HG03135 (cell line): ENCODE measurements at regions not wholly inside any gene's neighbourhood (a gene's known extent, or its start where the extent isn't known, plus 50 kb on each side); places are given as distances from the start of the nearest gene placed in this dataset.
"Not testable (repeated sequence)": the region's sequence is repeated elsewhere in the genome, so short reads cannot be mapped to it uniquely, and the experiment has no call there.

Source experiments
- ATAC-seq: cut with Tn5 transposase; IDR thresholded peaks from one replicate; pipeline ENCODE4 v1.9.1; 2021; ENCODE audit warnings: mild to moderate bottlenecking, moderate library complexity; ENCODE audit not compliant: unreplicated experiment

- not testable (repeated sequence) for ATAC-seq
These were observed 843.8 kb upstream of the ANO3 start for GRCh38 chr11:25488176-25488575.

- not testable (repeated sequence) for ATAC-seq
These were observed 830.5 kb upstream of the ANO3 start for GRCh38 chr11:25501426-25501825.

GRCh38 chr11:25515576-25515975 lies 816.4 kb upstream of the ANO3 start:
- no peak for ATAC-seq

- no peak for ATAC-seq
These were observed 811.5 kb upstream of the ANO3 start for GRCh38 chr11:25520459-25520858.

GRCh38 chr11:25527841-25528240 lies 804.1 kb upstream of the ANO3 start:
- ATAC-seq, result no peak

GRCh38 chr11:25529572-25529971 lies 802.4 kb upstream of the ANO3 start:
- ATAC-seq, result no peak

GRCh38 chr11:25535467-25536272 lies 796.3 kb upstream of the ANO3 start:
- ATAC-seq, result no peak

- no peak for ATAC-seq
These were observed 795.6 kb upstream of the ANO3 start for GRCh38 chr11:25536289-25536688.

- ATAC-seq, result no peak
These were observed 794.5 kb upstream of the ANO3 start for GRCh38 chr11:25537393-25537792.

- no peak for ATAC-seq
These were observed 784.6 kb upstream of the ANO3 start for GRCh38 chr11:25547292-25547691.

- ATAC-seq, result no peak
These were observed 769.5 kb upstream of the ANO3 start for GRCh38 chr11:25562417-25562816.

- no peak for ATAC-seq
These were observed 766.1 kb upstream of the ANO3 start for GRCh38 chr11:25565846-25566245.

- ATAC-seq, result no peak
These were observed 765.4 kb upstream of the ANO3 start for GRCh38 chr11:25566298-25567200.

GRCh38 chr11:25576320-25576719 lies 755.6 kb upstream of the ANO3 start:
- no peak for ATAC-seq

GRCh38 chr11:25579554-25579953 lies 752.4 kb upstream of the ANO3 start:
- ATAC-seq, result not testable (repeated sequence)

GRCh38 chr11:25583596-25583995 lies 748.3 kb upstream of the ANO3 start:
- ATAC-seq, result no peak

GRCh38 chr11:25587496-25587895 lies 744.4 kb upstream of the ANO3 start:
- no peak for ATAC-seq

- ATAC-seq, result no peak
These were observed 738.7 kb upstream of the ANO3 start for GRCh38 chr11:25593221-25593620.

- no peak for ATAC-seq
These were observed 735.2 kb upstream of the ANO3 start for GRCh38 chr11:25596701-25597100.

- no peak for ATAC-seq
These were observed 734.2 kb upstream of the ANO3 start for GRCh38 chr11:25597696-25598095.

- no peak for ATAC-seq
These were observed 729.8 kb upstream of the ANO3 start for GRCh38 chr11:25602149-25602548.

- ATAC-seq, result no peak
These were observed 729.0 kb upstream of the ANO3 start for GRCh38 chr11:25602959-25603358.
